ENCODE measurements at regions not wholly inside any gene's neighbourhood (a gene's known extent, or its start where the extent isn't known, plus 50 kb on each side); places are given as distances from the start of the nearest gene placed in this dataset.

- Histone ChIP-seq H3K4me3 (ENCODE audit: low read depth in 2 of 2, low read length in 2 of 2) (no peak overlapping the region), H3K27me3 (ENCODE audit: control insufficient read depth, insufficient read depth, low read length) (no peaks in the 10 kb centered on the region), H3K9me3 (ENCODE audit: control insufficient read depth, insufficient read depth, low read depth, low read length) (no peaks in the 10 kb centered on the region), H3K4me1 (ENCODE audit: control insufficient read depth, insufficient read depth, low read length) (no peaks in the 10 kb centered on the region), H3K36me3 (ENCODE audit: control insufficient read depth, insufficient read depth, low read length) (no peaks in the 10 kb centered on the region), H3K27ac (ENCODE audit: low read length) (no peak overlapping the region)
- TF ChIP-seq SIN3A (IDR thresholded peaks at IDR 0.05; ENCODE audit: borderline replicate concordance, insufficient read depth, low read depth, low read length) (no peak), REST (IDR thresholded peaks at IDR 0.05; ENCODE audit: insufficient read depth in 1 of 2, low read depth in 2 of 2, low read length in 1 of 2) (no peak), CTCF (IDR thresholded peaks at IDR 0.05) (no peak), TCF7L2 (IDR thresholded peaks at IDR 0.05; ENCODE audit: low read depth, low read length) (no peak)
- ChIA-PET CTCF (no interaction called here), POLR2A (no interaction called here)
- BruUV-seq (replicated peaks): no TSS peak
- in situ Hi-C loops (cut with HindIII; ENCODE audit: low pct_unique_long_range_greater_than_20kb, low sequenced_read_pairs): no loop called here
- intact Hi-C loops (cut with micrococcal nuclease; ENCODE audit: unreplicated experiment): no loop called here
- DNase-seq (ENCODE audit: low read depth, low spot score) (no peak), ATAC-seq (no peak)
Measured at GRCh38 chr2:147171941-147172340, 672.9 kb upstream of the ACVR2A start.

GRCh38 chr2:147170932-147171331 lies 673.9 kb upstream of the ACVR2A start:
- CTCF ChIA-PET: no interaction called here

More at GRCh38 chr2:147170932-147171331, 673.9 kb upstream of the ACVR2A start:
- TF ChIP-seq TCF7L2 (IDR thresholded peaks at IDR 0.05; ENCODE audit: low read depth, low read length) (no peak), REST (IDR thresholded peaks at IDR 0.05; ENCODE audit: insufficient read depth in 1 of 2, low read depth in 2 of 2, low read length in 1 of 2) (no peak), POLR2AphosphoS5 (IDR thresholded peaks at IDR 0.05; ENCODE audit: low read depth, low read length) (no peak), CTCF (IDR thresholded peaks at IDR 0.05) (no peak), SIN3A (IDR thresholded peaks at IDR 0.05; ENCODE audit: borderline replicate concordance, insufficient read depth, low read depth, low read length) (no peak)
- ATAC-seq: no peak
- in situ Hi-C loops (cut with HindIII; ENCODE audit: low pct_unique_long_range_greater_than_20kb, low sequenced_read_pairs) (no loop called here), intact Hi-C loops (cut with micrococcal nuclease; ENCODE audit: unreplicated experiment) (no loop called here)
- DNase-seq (ENCODE audit: low read depth, low spot score): no peak
- H3K4me1 ChIP-seq (ENCODE audit: control insufficient read depth, insufficient read depth, low read length): no peaks in the 10 kb centered on the region
- no peaks in the 10 kb centered on the region for H3K27me3 ChIP-seq (ENCODE audit: control insufficient read depth, insufficient read depth, low read length)
- no TSS peak for BruUV-seq (replicated peaks)
- H3K27ac ChIP-seq (ENCODE audit: low read length): no peak overlapping the region
- H3K4me3 ChIP-seq (ENCODE audit: low read depth in 2 of 2, low read length in 2 of 2): no peak overlapping the region
- H3K36me3 ChIP-seq (ENCODE audit: control insufficient read depth, insufficient read depth, low read length): no peaks in the 10 kb centered on the region
- POLR2A ChIA-PET: no interaction called here
- no peaks in the 10 kb centered on the region for H3K9me3 ChIP-seq (ENCODE audit: control insufficient read depth, insufficient read depth, low read depth, low read length)
